Endothelial cell of umbilical vein (primary cell): ENCODE measurements at regions not wholly inside any gene's neighbourhood (a gene's known extent, or its start where the extent isn't known, plus 50 kb on each side); places are given as distances from the start of the nearest gene placed in this dataset.

Experiments used
- BruUV-seq: library from RNA; stranded (reverse); fragments of 400-500 nt; replicated peaks from 2 replicates; lab custom pipeline; 2021; lab: Mats Ljungman, UMichigan
- CTCF ChIA-PET: fragments of 300-600, 350-600 bp; sonication (Branson Sonifier 250); formaldehyde crosslinking; loops from one replicate; lab custom pipeline; 2021; ENCODE audit warnings: antibody characterized with exemption, inconsistent platforms; lab: Charles Lee
- POLR2A ChIA-PET: fragments of 300-600, 350-600 bp; sonication (Branson Sonifier 250); formaldehyde crosslinking; loops from one replicate; lab custom pipeline; 2021; ENCODE audit warnings: antibody characterized with exemption, inconsistent platforms; lab: Charles Lee
- DNase-seq: peaks from one replicate; pipeline ENCODE4 v3.0.0-alpha.2; 2011; ENCODE audit warnings: low read depth, low spot score
- FAIRE-seq: peaks from 2 replicates; lab custom pipeline; 2011; peaks lifted over from hg19 to GRCh38; lab: Jason Lieb, UNC
- H2AFZ ChIP-seq: 2 replicates; pipeline ENCODE4 v1.6.0; 2012; ENCODE audit warnings: low read depth, low read length, control low read depth, inconsistent platforms
- H3K27ac ChIP-seq: 2 replicates; pipeline ENCODE4 v1.5.1; 2011; ENCODE audit warnings: low read depth, mild to moderate bottlenecking, control low read depth, low read length, moderate library complexity; ENCODE audit not compliant: insufficient read depth
- H3K27me3 ChIP-seq, 2 experiments: 2 replicates each; pipeline versions ENCODE4 v1.6.0 to v1.6.1; 2011; ENCODE audit warnings: low read length in 2 of 2, mixed read lengths in 1 of 2; ENCODE audit not compliant: control insufficient read depth in 2 of 2, insufficient read depth in 2 of 2
- H3K36me3 ChIP-seq, 2 experiments: 2 replicates in 1 of 2; 3 replicates in 1 of 2; pipeline ENCODE4 v1.5.1; 2011; ENCODE audit warnings: low read length in 2 of 2, mild to moderate bottlenecking in 1 of 2, moderate library complexity in 1 of 2; ENCODE audit not compliant: control insufficient read depth in 2 of 2, insufficient read depth in 2 of 2; ENCODE audit errors: extremely low read depth in 1 of 2
- H3K4me1 ChIP-seq: 3 replicates; pipeline ENCODE4 v1.5.1; 2011; ENCODE audit warnings: mild to moderate bottlenecking, low read length; ENCODE audit not compliant: control insufficient read depth, insufficient read depth; ENCODE audit errors: extremely low read depth
- H3K4me2 ChIP-seq: 2 replicates; pipeline ENCODE4 v1.6.1; 2011; ENCODE audit warnings: low read length, control low read depth, mixed read lengths; ENCODE audit not compliant: insufficient read depth
- H3K4me3 ChIP-seq, 3 experiments: fragments of 200-600 bp in 1 of 3; sonication (generic), shearing (Covaris generic) in 1 of 3; replicated peaks in 1 of 3; 2 replicates each; pipeline ENCODE4 v1.5.1; 2011 to 2016; ENCODE audit warnings: control low read depth in 3 of 3, low read length in 3 of 3, mild to moderate bottlenecking in 2 of 3, inconsistent platforms in 1 of 3, low read depth in 1 of 3, moderate library complexity in 1 of 3; ENCODE audit not compliant: insufficient read depth in 1 of 3
- H3K79me2 ChIP-seq: 2 replicates; pipeline ENCODE4 v1.6.0; 2012; ENCODE audit warnings: low read length, inconsistent platforms; ENCODE audit not compliant: control insufficient read depth, insufficient read depth
- H3K9ac ChIP-seq: replicated peaks from 2 replicates; pipeline ENCODE3; 2011; ENCODE audit warnings: low read length, control low read depth; ENCODE audit not compliant: insufficient read depth; ENCODE audit errors: extremely low read depth
- H3K9me1 ChIP-seq: replicated peaks from 3 replicates; pipeline ENCODE4 v1.6.0; 2011; ENCODE audit warnings: mild to moderate bottlenecking, low read length; ENCODE audit not compliant: control insufficient read depth, insufficient read depth; ENCODE audit errors: extremely low read depth
- H3K9me3 ChIP-seq: replicated peaks from 2 replicates; pipeline ENCODE4 v1.5.1; 2012; ENCODE audit warnings: low read length, inconsistent platforms; ENCODE audit not compliant: control insufficient read depth, insufficient read depth
- H4K20me1 ChIP-seq: replicated peaks from 2 replicates; pipeline ENCODE3; 2011; ENCODE audit warnings: mild to moderate bottlenecking, low read length; ENCODE audit not compliant: control insufficient read depth, insufficient read depth; ENCODE audit errors: extremely low read depth
- CTCF ChIP-seq, 2 donors: IDR thresholded peaks; 1 replicate in 1 of 2; 2 replicates in 1 of 2; pipeline ENCODE4 v1.5.1; 2011; ENCODE audit warnings: low read length in 2 of 2, mild to moderate bottlenecking in 2 of 2, moderate library complexity in 2 of 2, control low read depth in 1 of 2, inconsistent platforms in 1 of 2, low read depth in 1 of 2; ENCODE audit not compliant: insufficient read depth in 1 of 2; ENCODE audit errors: extremely low read depth in 1 of 2
- EZH2 ChIP-seq: IDR thresholded peaks from 2 replicates; pipeline ENCODE4 v1.6.1; 2012; ENCODE audit warnings: borderline replicate concordance, low read depth, mild to moderate bottlenecking, moderate library complexity, low read length, inconsistent platforms; ENCODE audit not compliant: severe bottlenecking
- FOS ChIP-seq: IDR thresholded peaks from 2 replicates; pipeline ENCODE4 v1.6.1; 2011; ENCODE audit warnings: mild to moderate bottlenecking, low read length, moderate library complexity, borderline replicate concordance; ENCODE audit not compliant: insufficient read depth
- GATA2 ChIP-seq: IDR thresholded peaks from 2 replicates; pipeline ENCODE4 v1.7.0; 2011; ENCODE audit warnings: low read depth, mild to moderate bottlenecking, moderate library complexity, mixed read lengths, low read length; ENCODE audit not compliant: insufficient read length, insufficient read depth
- JUN ChIP-seq: IDR thresholded peaks from 2 replicates; pipeline ENCODE4 v1.6.1; 2011; ENCODE audit warnings: borderline replicate concordance, low read depth; ENCODE audit not compliant: insufficient read length, insufficient read depth
- MAX ChIP-seq: IDR thresholded peaks from 2 replicates; pipeline ENCODE4 v1.6.1; 2011; ENCODE audit not compliant: insufficient read depth, insufficient read length
- MYC ChIP-seq: IDR thresholded peaks from one replicate; pipeline ENCODE4 v1.6.1; 2011; ENCODE audit warnings: mild to moderate bottlenecking, low read depth, low read length
- POLR2A ChIP-seq: IDR thresholded peaks from 2 replicates; pipeline ENCODE4 v1.6.1; 2012; ENCODE audit warnings: low read depth, mild to moderate bottlenecking, control low read depth, low read length
- POLR2AphosphoS5 ChIP-seq: IDR thresholded peaks from 2 replicates; pipeline ENCODE4 v1.6.1; 2012; ENCODE audit warnings: low read depth, mild to moderate bottlenecking, control low read depth, low read length, moderate library complexity; ENCODE audit not compliant: insufficient read depth
- dilution Hi-C: fragments of 300-500 bp; cut with MboI; formaldehyde crosslinking; loops from one replicate; pipeline ENCODE4 v1.15.0; 2019; ENCODE audit warnings: low sequenced_read_pairs; ENCODE audit not compliant: extremely low pct_ligation_motif_present
- intact Hi-C: fragments of 100-400 bp; cut with micrococcal nuclease; formaldehyde crosslinking; loops from one replicate; pipeline ENCODE4 v1.10.0; 2022

- H3K79me2 ChIP-seq, result no peaks in the 10 kb centered on the region
- no TSS peak for BruUV-seq
- dilution Hi-C loops, result no loop called here
- no peaks in the 10 kb centered on the region for H3K9me1 ChIP-seq
- no peak overlapping the region for H2AFZ ChIP-seq
- TF ChIP-seq MYC (no peak), POLR2AphosphoS5 (no peak), EZH2 (no peak), CTCF (IDR thresholded peaks at IDR 0.05; ENCODE audit: extremely low read depth in 1 of 2, insufficient read depth in 1 of 2, low read depth in 1 of 2, low read length in 2 of 2) (no peak), GATA2 (no peak), POLR2A (no peak), JUN (no peak), FOS (no peak), MAX (no peak)
- peaks cover 6% of the 10 kb centered on the region for H3K4me1 ChIP-seq
- H4K20me1 ChIP-seq, result no peaks in the 10 kb centered on the region
- intact Hi-C loops, result no loop called here
- no peak overlapping the region for H3K4me3 ChIP-seq
- no peaks in the 10 kb centered on the region for H3K27me3 ChIP-seq
- no peaks in the 10 kb centered on the region for H3K9me3 ChIP-seq
- no peak overlapping the region for H3K4me2 ChIP-seq
- DNase-seq, result no peak
- POLR2A ChIA-PET, result no interaction called here
- H3K27ac ChIP-seq, result no peak overlapping the region
- H3K9ac ChIP-seq, result no peak overlapping the region
- no peak for FAIRE-seq
- CTCF ChIA-PET, result no interaction called here
- H3K36me3 ChIP-seq, result no peaks in the 10 kb centered on the region
These were observed 103.2 kb upstream of the EFEMP1 start for GRCh38 chr2:56026828-56027227.
